ENCODE measurements at regions not wholly inside any gene's neighbourhood (a gene's known extent, or its start where the extent isn't known, plus 50 kb on each side); places are given as distances from the start of the nearest gene placed in this dataset.

DNA sequence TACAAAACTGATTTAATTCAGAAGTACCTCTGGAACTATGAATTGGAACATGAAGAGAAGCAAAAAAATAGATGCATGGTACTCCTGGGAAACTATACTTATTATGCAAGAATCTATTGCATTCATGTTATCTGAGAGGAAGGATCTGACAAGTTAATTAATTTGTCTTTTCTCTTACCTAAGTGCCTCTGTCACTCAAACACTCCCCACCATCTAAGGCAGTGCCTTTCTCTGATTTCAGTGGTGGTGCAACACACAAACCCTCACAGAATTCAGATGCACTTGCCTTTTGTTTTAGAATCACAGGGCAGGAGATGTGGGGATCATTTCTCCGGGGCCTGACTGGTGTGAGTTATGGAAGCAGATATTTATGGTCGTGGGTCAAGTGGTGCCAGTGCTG is 52.5 kb upstream of the C9orf72 start:
- no peak for DNase-seq

GRCh38 chr9:27626244-27627187 is 53.2 kb upstream of the C9orf72 start:
- no peak for DNase-seq

GRCh38 chr9:27627188-27627564 is 53.9 kb upstream of the C9orf72 start:
- DNase-seq: no peak

- no peak for DNase-seq
These were observed 55.0 kb upstream of the C9orf72 start for GRCh38 chr9:27628311-27628710.

- DNase-seq: no peak
These were observed 56.1 kb upstream of the C9orf72 start for GRCh38 chr9:27629425-27629824.

DNA sequence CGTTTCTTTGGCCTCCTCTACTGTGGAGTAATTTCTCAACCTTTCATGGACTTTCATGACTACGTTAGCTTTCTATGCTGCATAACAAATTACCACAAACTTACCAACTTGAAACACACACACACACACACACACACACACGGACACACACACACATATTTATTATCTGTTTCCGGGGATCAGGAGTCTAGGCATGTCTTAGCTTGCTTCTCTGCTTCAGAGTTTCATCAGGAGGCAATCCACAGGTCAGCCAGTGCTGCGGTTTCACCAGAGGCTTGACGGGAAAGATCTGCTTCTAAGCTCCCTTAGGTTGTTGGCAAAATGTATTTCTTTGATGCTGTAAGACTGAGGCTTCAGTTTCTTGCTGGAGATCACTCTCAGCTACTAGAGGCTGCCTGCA is 59.0 kb upstream of the C9orf72 start:
- no peak for DNase-seq

DNA sequence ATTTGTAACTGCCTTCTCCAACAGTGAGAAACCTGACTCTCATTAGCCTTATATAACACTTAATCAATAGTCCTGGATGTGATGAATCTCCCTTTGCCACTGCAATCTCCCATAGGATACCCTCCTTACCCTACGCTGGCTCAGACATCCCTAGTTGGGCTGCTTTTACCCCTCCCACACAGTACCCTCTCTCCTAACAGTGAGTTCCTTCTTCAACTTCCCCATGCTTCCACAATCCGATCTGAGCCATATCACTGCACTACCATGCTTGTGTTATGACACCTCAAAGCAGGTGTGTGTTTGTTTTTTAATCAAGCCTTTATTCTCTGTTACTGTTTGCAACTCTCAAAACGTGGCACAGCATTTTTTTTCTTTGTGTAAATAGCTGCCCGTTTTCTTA is 60.5 kb upstream of the C9orf72 start:
- no peak for DNase-seq

GRCh38 chr9:27634879-27635278 is 61.6 kb upstream of the C9orf72 start:
- no peak for DNase-seq

DNA sequence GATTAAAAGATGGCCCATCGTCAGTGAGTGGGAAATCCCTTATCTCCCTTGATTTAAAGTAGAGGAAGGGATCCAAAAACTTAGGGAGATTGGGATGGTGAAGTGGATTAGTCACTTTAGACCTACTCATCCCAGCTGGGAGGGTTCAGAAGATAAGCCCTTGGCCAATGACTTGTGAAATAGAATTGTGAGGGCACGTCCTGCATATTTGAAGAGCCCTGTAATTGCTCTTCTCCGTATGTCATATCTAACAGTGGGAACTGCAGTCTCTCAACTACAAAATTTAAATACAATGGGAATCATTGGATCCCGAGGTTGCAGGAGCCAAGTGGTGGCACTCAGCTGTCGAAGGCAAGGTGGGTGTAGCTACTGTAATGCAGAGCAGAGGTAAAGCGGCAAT is 65.4 kb upstream of the C9orf72 start:
- no peak for DNase-seq

DNA sequence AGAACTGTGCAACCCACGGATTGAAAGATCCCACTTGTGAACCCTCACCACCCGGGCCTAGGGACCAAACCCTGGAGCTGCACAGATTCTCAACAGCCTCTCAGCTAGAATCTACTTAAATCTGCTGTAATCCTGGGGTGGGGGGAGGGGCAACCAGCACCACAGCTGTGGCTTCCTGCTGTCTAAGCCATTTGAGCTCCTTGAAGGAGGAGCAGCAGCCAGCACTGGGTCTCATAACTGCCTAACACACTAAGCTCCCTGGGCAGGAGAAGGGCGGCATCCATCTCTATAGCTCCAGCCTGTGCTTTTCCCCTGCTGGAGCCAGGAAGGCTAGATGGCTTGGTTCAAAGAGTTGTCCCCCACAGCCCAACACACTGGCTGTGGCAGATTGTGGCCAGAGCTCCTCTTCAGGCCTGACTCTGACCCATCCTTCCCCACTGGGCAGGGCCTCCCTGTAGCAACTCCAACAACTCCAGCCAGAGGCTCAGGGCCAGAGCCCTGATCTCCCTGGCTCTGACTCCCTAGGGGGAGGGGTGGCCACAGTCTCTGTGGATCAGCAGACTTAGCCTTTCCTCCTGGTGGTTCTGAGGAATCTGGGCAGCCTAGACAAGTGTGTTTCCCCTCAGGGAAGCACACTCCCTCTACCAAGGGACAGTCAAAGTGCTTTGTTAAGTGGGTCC is 72.0 kb upstream of the C9orf72 start:
- DNase-seq: no peak

DNA sequence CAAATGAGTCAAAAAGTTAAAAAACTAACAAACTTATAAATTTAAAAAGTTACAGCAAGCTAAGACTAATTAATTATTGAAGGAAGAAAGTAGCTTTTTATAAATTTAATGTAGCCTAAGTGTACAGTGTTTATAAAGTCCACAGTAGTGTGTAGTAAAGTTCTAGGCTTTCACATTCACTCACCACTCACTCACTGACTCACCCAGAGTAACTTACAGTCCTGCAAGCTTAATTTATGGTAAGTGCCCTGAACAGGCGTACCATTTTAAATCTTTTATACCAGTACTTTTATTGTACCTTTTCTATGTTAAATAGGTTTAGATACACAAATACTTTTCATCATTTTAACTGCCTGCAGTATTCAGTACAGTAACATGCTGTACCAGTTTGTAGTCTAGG is 80.0 kb upstream of the C9orf72 start:
- no peak for DNase-seq

DNA sequence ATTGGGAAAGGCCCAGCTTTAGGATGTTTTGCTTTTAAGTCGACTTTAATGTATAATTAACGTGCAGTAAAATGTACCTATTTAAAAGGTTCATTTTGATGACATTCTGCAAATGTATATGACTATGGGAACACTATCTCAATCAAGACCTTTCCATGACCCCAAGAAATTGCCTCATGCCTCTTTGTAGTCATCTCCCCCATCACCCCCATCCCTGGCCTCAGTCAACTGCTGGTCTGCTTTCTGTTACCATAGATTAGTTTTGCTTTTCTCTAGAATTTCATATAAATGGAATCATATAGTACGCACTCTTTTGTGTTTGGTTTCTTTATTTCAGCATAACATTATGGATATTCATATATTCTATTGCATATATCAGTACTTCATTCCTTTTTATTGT is 80.7 kb upstream of the C9orf72 start:
- no peak for DNase-seq

GRCh38 chr9:27654629-27655285 is 81.5 kb upstream of the C9orf72 start:
- no peak for DNase-seq

GRCh38 chr9:27655441-27655840 is 82.2 kb upstream of the C9orf72 start:
- no peak for DNase-seq

GRCh38 chr9:27659001-27659400 is 85.7 kb upstream of the C9orf72 start:
- DNase-seq: no peak

- DNase-seq: no peak
These were observed 86.3 kb upstream of the C9orf72 start for GRCh38 chr9:27659571-27659970.

DNA sequence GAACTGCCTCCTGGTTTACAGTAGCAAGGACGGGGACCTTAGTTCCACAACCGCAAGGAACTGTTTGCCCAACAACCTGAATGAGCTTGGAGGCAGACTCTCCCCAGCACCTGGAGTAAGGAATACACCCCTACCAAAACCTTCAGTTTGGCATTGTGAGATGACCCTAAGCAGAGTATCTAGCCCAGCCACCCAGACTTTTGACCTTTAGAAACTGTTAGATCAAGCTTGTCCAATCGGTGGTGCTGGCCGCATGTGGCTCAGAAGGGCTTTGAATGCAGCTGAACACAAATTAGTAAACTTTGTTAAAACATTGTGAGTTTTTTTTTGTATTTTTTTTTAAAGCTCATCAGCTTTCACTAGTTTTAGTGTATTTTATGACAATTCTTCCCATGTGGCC is 86.9 kb upstream of the C9orf72 start:
- DNase-seq: no peak

DNA sequence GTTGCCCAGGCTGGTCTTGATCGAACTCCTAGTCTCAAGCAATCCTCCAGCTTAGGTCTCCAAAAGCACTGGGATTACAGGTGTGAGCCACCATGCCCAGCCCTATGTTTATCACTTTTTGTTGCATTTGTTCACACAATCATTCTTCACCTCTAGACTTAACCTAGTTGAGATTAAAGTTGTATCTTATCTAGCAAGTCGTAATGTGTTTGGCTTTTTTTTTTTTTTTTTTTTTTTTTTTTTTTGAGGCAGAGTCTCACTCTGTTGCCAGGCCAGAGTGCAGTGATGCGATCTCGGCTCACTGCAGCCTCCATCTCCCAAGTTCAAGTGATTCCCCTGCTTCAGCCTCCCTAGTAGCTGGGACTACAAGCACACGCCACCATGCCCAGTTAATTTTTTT is 90.2 kb upstream of the C9orf72 start:
- no peak for DNase-seq

GRCh38 chr9:27664121-27664779 is 91.0 kb upstream of the C9orf72 start:
- DNase-seq: no peak

DNA sequence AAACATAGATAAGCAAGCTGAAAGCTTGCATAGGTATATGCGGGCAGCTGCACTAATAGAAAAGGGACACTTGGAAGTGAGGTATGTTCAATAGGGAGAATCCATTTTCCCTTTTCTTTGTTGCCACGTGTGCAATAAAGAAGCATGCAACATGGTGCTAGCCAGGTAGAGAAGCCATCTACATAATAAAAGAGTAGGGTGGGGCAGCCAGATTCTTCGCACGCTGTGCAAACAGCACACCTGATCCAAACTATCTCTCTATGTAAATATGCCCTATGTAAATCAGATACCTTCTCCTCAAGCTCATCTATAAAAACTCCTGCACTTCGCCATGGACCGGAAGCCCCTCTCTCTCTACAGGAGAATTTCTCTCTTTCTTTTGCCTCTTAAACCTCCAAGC is 91.9 kb upstream of the C9orf72 start:
- DNase-seq: no peak

DNA sequence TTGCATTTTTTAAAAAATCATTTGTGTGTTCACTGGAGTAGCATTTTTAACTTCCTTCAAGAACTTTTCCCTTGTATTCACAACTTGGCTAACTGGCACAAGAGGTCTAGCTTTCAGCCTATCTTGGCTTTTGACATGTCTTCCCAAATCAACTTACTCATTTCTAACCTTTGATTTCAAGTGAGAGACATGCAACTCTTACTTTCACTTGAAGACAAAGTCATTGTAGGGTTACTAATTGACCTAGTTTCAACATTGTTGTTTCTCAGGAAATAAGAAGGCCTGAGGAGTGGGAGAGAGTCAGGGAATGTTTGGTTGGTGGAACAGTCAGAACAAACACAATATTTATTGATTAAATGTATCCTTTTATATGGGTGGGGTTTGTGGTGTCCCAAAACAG is 95.0 kb upstream of the C9orf72 start:
- no peak for DNase-seq

- no peak for DNase-seq
These were observed 98.4 kb upstream of the C9orf72 start for GRCh38 chr9:27671636-27672035.

DNA sequence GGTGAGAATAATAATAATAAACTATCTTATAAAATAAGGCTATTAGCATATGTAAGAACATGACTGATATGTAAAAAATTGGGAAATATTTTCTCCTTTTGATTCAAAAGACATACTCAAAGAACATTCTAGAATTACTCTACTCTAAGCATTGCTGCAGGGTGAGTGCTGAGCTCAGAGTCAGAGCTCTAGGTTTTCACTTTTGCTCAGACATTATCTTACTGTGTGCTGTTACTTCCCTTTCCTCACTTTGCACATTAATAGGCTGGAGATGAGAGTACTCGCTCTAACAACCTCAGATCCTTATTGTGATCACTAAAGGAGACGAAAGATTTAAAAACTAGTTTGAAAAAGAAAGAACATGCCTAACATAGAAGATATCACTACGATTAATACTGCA is 99.4 kb upstream of the C9orf72 start:
- DNase-seq: no peak

Data from T-helper 9 cell (primary cell).